Ishikawa (cell line): ENCODE measurements at regions not wholly inside any gene's neighbourhood (a gene's known extent, or its start where the extent isn't known, plus 50 kb on each side); places are given as distances from the start of the nearest gene placed in this dataset.

ENCODE experiments used
- CREB1 ChIP-seq: IDR thresholded peaks from 2 replicates; pipeline ENCODE4 v1.6.1; 2012; ENCODE audit warnings: low read depth
- EP300 ChIP-seq: IDR thresholded peaks from 2 replicates; pipeline ENCODE4 v1.6.1; 2012; ENCODE audit warnings: borderline replicate concordance
- REST ChIP-seq: IDR thresholded peaks from 2 replicates; pipeline ENCODE4 v1.6.1; 2012; ENCODE audit warnings: low read depth, mild to moderate bottlenecking
- ZBTB7A ChIP-seq: IDR thresholded peaks from 2 replicates; pipeline ENCODE4 v1.6.1; 2012; ENCODE audit warnings: low read depth

DNA sequence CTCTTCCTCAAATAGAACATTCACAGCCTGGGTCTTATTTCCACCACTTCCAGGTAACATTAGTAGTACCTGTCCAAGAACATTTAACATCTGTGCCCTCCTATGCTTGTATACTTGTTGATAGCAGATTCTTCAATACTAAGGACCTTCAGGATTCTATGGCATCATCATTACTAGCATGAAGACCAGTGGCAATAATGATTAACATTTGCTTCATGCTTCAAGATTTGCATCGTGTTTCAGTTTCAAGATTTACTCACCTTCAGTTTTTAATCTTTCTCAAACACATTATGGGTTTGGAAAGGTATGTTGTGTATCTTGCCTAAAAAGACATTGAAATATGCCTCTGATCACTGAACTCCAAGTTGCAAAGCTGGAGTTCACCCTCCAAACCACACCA, 412.8 kb upstream of the NRSN1 start:
- TF ChIP-seq ZBTB7A (no peak), REST (no peak), EP300 (no peak), CREB1 (no peak)
